Ishikawa (cell line): ENCODE measurements at regions not wholly inside any gene's neighbourhood (a gene's known extent, or its start where the extent isn't known, plus 50 kb on each side); places are given as distances from the start of the nearest gene placed in this dataset.

ENCODE experiments used
- CEBPB ChIP-seq: IDR thresholded peaks from 2 replicates; pipeline ENCODE4 v1.6.1; 2012
- CREB1 ChIP-seq: IDR thresholded peaks from 2 replicates; pipeline ENCODE4 v1.6.1; 2012; ENCODE audit warnings: low read depth
- EGR1 ChIP-seq: IDR thresholded peaks from 2 replicates; pipeline ENCODE4 v1.6.1; 2012
- EP300 ChIP-seq: IDR thresholded peaks from 2 replicates; pipeline ENCODE4 v1.6.1; 2012; ENCODE audit warnings: borderline replicate concordance
- FOXM1 ChIP-seq: IDR thresholded peaks from 2 replicates; pipeline ENCODE4 v1.6.1; 2012; ENCODE audit warnings: low read depth, borderline replicate concordance
- NFIC ChIP-seq: IDR thresholded peaks from 2 replicates; pipeline ENCODE4 v1.6.1; 2012
- RAD21 ChIP-seq: IDR thresholded peaks from 2 replicates; pipeline ENCODE4 v1.6.1; 2012; ENCODE audit warnings: low read depth
- REST ChIP-seq: IDR thresholded peaks from 2 replicates; pipeline ENCODE4 v1.6.1; 2012; ENCODE audit warnings: low read depth, mild to moderate bottlenecking
- TAF1 ChIP-seq: IDR thresholded peaks from 2 replicates; pipeline ENCODE4 v1.6.1; 2012; ENCODE audit warnings: low read depth, mild to moderate bottlenecking
- TCF12 ChIP-seq: IDR thresholded peaks from 2 replicates; pipeline ENCODE4 v1.6.1; 2012; ENCODE audit warnings: low read depth
- TEAD4 ChIP-seq: IDR thresholded peaks from 2 replicates; pipeline ENCODE4 v1.6.1; 2012
- USF1 ChIP-seq: IDR thresholded peaks from 2 replicates; pipeline ENCODE4 v1.6.1; 2012
- YY1 ChIP-seq: IDR thresholded peaks from 2 replicates; pipeline ENCODE4 v1.6.1; 2012; ENCODE audit warnings: low read depth
- ZBTB7A ChIP-seq: IDR thresholded peaks from 2 replicates; pipeline ENCODE4 v1.6.1; 2012; ENCODE audit warnings: low read depth
- TF ChIP-seq, protein P1 (sequence below): IDR thresholded peaks from 2 replicates; pipeline ENCODE4 v1.6.1; 2012

GRCh38 chr18:55877321-55877720, 289.3 kb upstream of the TCF4 start:
- TF ChIP-seq EP300 (no peak), NFIC (no peak), TCF12 (no peak), ZBTB7A (no peak), EGR1 (no peak), RAD21 (no peak), CREB1 (no peak), TAF1 (no peak)
- TF ChIP-seq, protein P1, sequence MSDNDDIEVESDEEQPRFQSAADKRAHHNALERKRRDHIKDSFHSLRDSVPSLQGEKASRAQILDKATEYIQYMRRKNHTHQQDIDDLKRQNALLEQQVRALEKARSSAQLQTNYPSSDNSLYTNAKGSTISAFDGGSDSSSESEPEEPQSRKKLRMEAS: no peak

DNA sequence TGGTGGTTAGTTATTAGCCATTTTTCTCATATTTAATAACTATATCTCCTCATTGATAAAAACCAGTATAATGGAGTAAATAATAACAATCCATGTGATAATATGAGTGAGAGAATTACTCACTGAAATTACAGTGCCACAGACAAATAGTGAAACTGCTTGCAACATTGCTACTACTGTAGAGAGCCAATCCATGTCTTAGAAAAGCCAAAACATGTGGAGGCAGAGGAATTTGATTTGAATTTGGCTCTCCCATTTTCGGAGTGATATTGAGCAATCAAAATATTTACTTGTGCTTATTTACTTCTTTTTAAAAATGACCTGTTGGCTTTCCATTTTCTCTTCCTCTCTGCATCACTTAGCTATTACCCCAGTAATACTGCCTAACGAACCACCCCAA, 288.3 kb upstream of the TCF4 start:
- no peak for TF ChIP-seq ZBTB7A
- no peak for TF ChIP-seq CREB1
- TF ChIP-seq EP300: no peak
- TF ChIP-seq YY1: no peak
- TF ChIP-seq CEBPB: no peak
- no peak for TF ChIP-seq USF1

- TF ChIP-seq CEBPB: no peak
- no peak for TF ChIP-seq TEAD4
- no peak for TF ChIP-seq REST
- TF ChIP-seq NFIC: no peak
- TF ChIP-seq ZBTB7A: no peak
- TF ChIP-seq EP300: no peak
- TF ChIP-seq YY1: no peak
- no peak for TF ChIP-seq TCF12
- TF ChIP-seq USF1: no peak
- no peak for TF ChIP-seq EGR1
- TF ChIP-seq FOXM1: no peak
- TF ChIP-seq CREB1: no peak
- TF ChIP-seq RAD21: no peak
- TF ChIP-seq TAF1: no peak
- TF ChIP-seq, protein P1: no peak
Observed at GRCh38 chr18:55875371-55875901, 287.4 kb upstream of the TCF4 start.

GRCh38 chr18:55869556-55870501, 281.8 kb upstream of the TCF4 start:
- TF ChIP-seq NFIC (no peak), FOXM1 (no peak), CEBPB (no peak), ZBTB7A (no peak), USF1 (no peak), RAD21 (no peak), EGR1 (no peak), YY1 (no peak), TEAD4 (no peak), TCF12 (no peak), REST (no peak), TAF1 (no peak), EP300 (no peak), CREB1 (no peak)
- TF ChIP-seq, protein P1: no peak

- TF ChIP-seq FOXM1 (no peak), NFIC (no peak), TEAD4 (no peak), TCF12 (no peak), ZBTB7A (no peak)
Observed at GRCh38 chr18:55868909-55869308, 280.9 kb upstream of the TCF4 start.
